DOHH2 (cell line): ENCODE measurements at regions not wholly inside any gene's neighbourhood (a gene's known extent, or its start where the extent isn't known, plus 50 kb on each side); places are given as distances from the start of the nearest gene placed in this dataset.

ENCODE experiments used
- H3F3A ChIP-seq: fragments of 200-600 bp; sonication (generic), shearing (Covaris generic); 2 replicates; pipeline ENCODE4 v1.6.0; 2016; ENCODE audit warnings: antibody characterized with exemption, mild to moderate bottlenecking; ENCODE audit not compliant: control insufficient read depth, insufficient read depth
- H3K27ac ChIP-seq: fragments of 200-600 bp; sonication (generic); 2 replicates; pipeline ENCODE4 v1.5.1; 2014; ENCODE audit warnings: low read depth, mild to moderate bottlenecking, low read length, moderate library complexity
- H3K27me3 ChIP-seq: fragments of 200-600 bp; sonication (generic); 2 replicates; pipeline ENCODE4 v1.6.1; 2014; ENCODE audit warnings: mild to moderate bottlenecking, low read length, mixed read lengths; ENCODE audit not compliant: control insufficient read depth
- H3K36me3 ChIP-seq: fragments of 200-600 bp; sonication (generic); 2 replicates; pipeline ENCODE4 v1.6.1; 2014; ENCODE audit warnings: mild to moderate bottlenecking, low read length, moderate library complexity, mixed read lengths; ENCODE audit not compliant: control insufficient read depth
- H3K4me1 ChIP-seq: fragments of 200-600 bp; sonication (generic); 2 replicates; pipeline ENCODE4 v1.6.1; 2014; ENCODE audit warnings: mild to moderate bottlenecking, low read length, mixed read lengths; ENCODE audit not compliant: control insufficient read depth
- H3K4me2 ChIP-seq: fragments of 200-600 bp; sonication (generic); 2 replicates; pipeline ENCODE4 v1.6.0; 2014; ENCODE audit warnings: mild to moderate bottlenecking, low read length, moderate library complexity
- H3K4me3 ChIP-seq: fragments of 200-600 bp; sonication (generic); 2 replicates; pipeline ENCODE4 v1.5.1; 2014; ENCODE audit warnings: mild to moderate bottlenecking, low read length, mixed read lengths
- H3K79me2 ChIP-seq: fragments of 200-600 bp; sonication (generic); 2 replicates; pipeline ENCODE4 v1.6.1; 2014; ENCODE audit warnings: mild to moderate bottlenecking, low read length, mixed read lengths; ENCODE audit not compliant: control insufficient read depth
- H3K9me2 ChIP-seq: fragments of 200-600 bp; sonication (generic); replicated peaks from 2 replicates; pipeline ENCODE4 v1.6.1; 2014; ENCODE audit warnings: mild to moderate bottlenecking, low read length, mixed read lengths; ENCODE audit not compliant: control insufficient read depth
- H3K9me3 ChIP-seq: fragments of 200-600 bp; sonication (generic); 2 replicates; pipeline ENCODE4 v1.6.1; 2014; ENCODE audit warnings: antibody characterized with exemption, low read length, mixed read lengths; ENCODE audit not compliant: control insufficient read depth, insufficient read depth
- H4K20me1 ChIP-seq: fragments of 200-600 bp; sonication (generic); 2 replicates; pipeline ENCODE4 v1.6.0; 2014; ENCODE audit warnings: low read depth, mild to moderate bottlenecking, antibody characterized with exemption, low read length, moderate library complexity; ENCODE audit not compliant: control insufficient read depth, insufficient read depth
- EZH2phosphoT487 ChIP-seq: fragments of 200-600 bp; sonication (generic); IDR thresholded peaks from 2 replicates; pipeline ENCODE4 v1.6.1; 2017; ENCODE audit warnings: borderline replicate concordance, mild to moderate bottlenecking, antibody characterized with exemption, low read length, moderate library complexity, mixed read lengths
- TF ChIP-seq, protein P1 (sequence below): fragments of 200-600 bp; sonication (generic); IDR thresholded peaks from one replicate; pipeline ENCODE4 v1.5.1; 2014; ENCODE audit warnings: antibody characterized with exemption, mild to moderate bottlenecking, low read depth, low read length; ENCODE audit not compliant: poor library complexity, severe bottlenecking

DNA sequence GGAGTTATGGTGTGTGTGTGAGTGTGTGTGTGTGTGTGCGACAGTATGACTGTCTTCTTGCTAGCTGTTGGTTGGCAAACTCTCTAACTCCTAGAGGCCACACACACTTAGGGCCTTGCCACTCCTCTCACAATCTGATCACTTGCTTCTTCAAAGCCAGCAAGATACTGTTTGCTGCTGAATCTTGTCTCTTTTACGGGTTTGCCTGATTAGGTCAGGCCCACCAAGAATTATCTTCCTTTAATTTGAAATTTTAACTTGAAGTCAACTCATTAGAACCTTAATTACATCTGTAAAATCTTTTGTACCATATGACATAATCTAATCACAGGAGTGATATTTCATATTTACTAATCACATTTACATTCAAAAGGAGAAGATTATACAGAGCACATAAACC is 359.2 kb upstream of the SGCG start:
- no peaks in the 10 kb centered on the region for H3K36me3 ChIP-seq
- no peaks in the 10 kb centered on the region for H4K20me1 ChIP-seq
- no peaks in the 10 kb centered on the region for H3K27me3 ChIP-seq
- no peaks in the 10 kb centered on the region for H3K4me1 ChIP-seq
- H3K4me3 ChIP-seq, result no peak overlapping the region
- H3F3A ChIP-seq, result no peaks in the 10 kb centered on the region
- no peak overlapping the region for H3K27ac ChIP-seq
- H3K4me2 ChIP-seq, result no peak overlapping the region
- TF ChIP-seq, protein P1, sequence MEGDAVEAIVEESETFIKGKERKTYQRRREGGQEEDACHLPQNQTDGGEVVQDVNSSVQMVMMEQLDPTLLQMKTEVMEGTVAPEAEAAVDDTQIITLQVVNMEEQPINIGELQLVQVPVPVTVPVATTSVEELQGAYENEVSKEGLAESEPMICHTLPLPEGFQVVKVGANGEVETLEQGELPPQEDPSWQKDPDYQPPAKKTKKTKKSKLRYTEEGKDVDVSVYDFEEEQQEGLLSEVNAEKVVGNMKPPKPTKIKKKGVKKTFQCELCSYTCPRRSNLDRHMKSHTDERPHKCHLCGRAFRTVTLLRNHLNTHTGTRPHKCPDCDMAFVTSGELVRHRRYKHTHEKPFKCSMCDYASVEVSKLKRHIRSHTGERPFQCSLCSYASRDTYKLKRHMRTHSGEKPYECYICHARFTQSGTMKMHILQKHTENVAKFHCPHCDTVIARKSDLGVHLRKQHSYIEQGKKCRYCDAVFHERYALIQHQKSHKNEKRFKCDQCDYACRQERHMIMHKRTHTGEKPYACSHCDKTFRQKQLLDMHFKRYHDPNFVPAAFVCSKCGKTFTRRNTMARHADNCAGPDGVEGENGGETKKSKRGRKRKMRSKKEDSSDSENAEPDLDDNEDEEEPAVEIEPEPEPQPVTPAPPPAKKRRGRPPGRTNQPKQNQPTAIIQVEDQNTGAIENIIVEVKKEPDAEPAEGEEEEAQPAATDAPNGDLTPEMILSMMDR, result no peak
- no peak for TF ChIP-seq EZH2phosphoT487
- no peaks in the 10 kb centered on the region for H3K9me2 ChIP-seq
- no peaks in the 10 kb centered on the region for H3K9me3 ChIP-seq
- no peaks in the 10 kb centered on the region for H3K79me2 ChIP-seq

DNA sequence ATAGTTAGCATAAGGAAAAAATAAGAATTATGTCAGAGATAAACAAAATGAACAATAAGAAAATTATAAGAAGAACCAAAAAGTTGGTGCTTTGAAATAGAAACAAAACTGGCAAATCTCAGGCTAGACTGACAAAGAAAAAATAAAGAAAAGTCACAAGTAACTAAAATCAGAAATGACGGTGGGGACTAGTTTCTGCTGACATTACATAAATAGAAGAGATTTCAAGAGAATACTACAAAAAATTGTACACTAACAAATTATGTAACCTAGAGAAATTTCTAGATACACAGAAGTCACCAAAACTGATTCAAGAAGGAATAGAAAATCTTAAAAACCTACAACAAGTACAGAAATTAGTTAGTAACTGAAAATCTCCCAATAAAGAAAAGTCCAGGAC is 355.6 kb upstream of the SGCG start:
- Histone ChIP-seq H4K20me1 (no peaks in the 10 kb centered on the region), H3K36me3 (no peaks in the 10 kb centered on the region), H3K27me3 (no peaks in the 10 kb centered on the region), H3K9me3 (no peaks in the 10 kb centered on the region), H3K27ac (no peak overlapping the region), H3K4me1 (no peaks in the 10 kb centered on the region), H3K4me3 (no peak overlapping the region), H3F3A (no peaks in the 10 kb centered on the region), H3K4me2 (no peak overlapping the region), H3K9me2 (no peaks in the 10 kb centered on the region), H3K79me2 (no peaks in the 10 kb centered on the region)
- no peak for TF ChIP-seq EZH2phosphoT487
- TF ChIP-seq, protein P1, result no peak

DNA sequence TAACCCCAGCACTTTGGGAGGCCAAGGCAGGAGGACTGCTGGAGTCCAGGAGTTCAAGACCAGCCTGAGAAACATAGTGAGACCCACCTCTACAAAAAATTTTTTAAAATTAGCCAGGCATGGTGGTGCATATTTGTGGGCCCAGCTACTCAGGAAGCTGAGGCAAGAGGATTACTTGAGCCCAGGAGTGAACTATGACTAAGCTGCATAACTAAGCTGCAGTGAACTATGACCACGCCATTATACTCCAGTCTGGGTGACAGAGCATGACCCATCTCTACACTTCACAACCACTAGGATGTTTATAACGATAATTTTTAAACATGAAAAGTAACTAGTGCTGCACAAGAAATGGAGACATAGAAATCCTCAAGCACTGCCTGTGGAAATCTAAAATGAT is 352.7 kb upstream of the SGCG start:
- no peaks in the 10 kb centered on the region for H3K9me3 ChIP-seq
- TF ChIP-seq EZH2phosphoT487, result no peak
- TF ChIP-seq, protein P1, result no peak
- H4K20me1 ChIP-seq, result no peaks in the 10 kb centered on the region

DNA sequence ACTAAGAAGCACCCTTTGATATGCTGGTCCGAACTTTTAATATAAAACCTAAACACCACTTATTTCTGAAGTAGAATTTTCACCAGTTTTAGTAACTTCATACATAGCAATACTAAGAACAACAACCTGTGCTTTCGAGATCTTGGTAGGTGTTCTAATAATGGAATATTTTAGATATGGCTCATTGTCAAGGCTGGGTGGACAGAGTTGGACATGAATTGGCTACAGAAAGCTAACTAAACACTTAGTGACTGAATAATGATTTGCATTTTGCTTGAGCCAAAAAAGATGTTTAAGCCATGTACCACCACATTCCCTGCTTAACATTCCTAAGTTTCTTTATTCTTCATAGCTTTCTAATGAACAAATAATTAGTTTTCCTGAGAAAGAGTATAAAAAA is 344.3 kb upstream of the SGCG start:
- H4K20me1 ChIP-seq, result no peaks in the 10 kb centered on the region
- no peaks in the 10 kb centered on the region for H3K27me3 ChIP-seq
- no peaks in the 10 kb centered on the region for H3K79me2 ChIP-seq
- no peak for TF ChIP-seq EZH2phosphoT487
- TF ChIP-seq, protein P1, result no peak
- no peak overlapping the region for H3K27ac ChIP-seq
- no peaks in the 10 kb centered on the region for H3K9me2 ChIP-seq
- H3K4me2 ChIP-seq, result no peak overlapping the region
- peaks cover 7% of the 10 kb centered on the region; the same call in 1 of the 2 replicates for H3K4me1 ChIP-seq
- no peaks in the 10 kb centered on the region for H3K36me3 ChIP-seq
- H3F3A ChIP-seq, result no peaks in the 10 kb centered on the region
- no peak overlapping the region for H3K4me3 ChIP-seq
- H3K9me3 ChIP-seq, result no peaks in the 10 kb centered on the region; the same call in 1 of the 2 replicates

More for the DNA sequence above, 352.7 kb upstream of the SGCG start:
- Histone ChIP-seq H3K4me2 (no peak overlapping the region), H3K27ac (no peak overlapping the region), H3K9me2 (no peaks in the 10 kb centered on the region), H3K79me2 (no peaks in the 10 kb centered on the region), H3K4me3 (no peak overlapping the region), H3K36me3 (no peaks in the 10 kb centered on the region), H3K27me3 (no peaks in the 10 kb centered on the region), H3K4me1 (no peaks in the 10 kb centered on the region), H3F3A (no peaks in the 10 kb centered on the region)
